ENCODE measurements at regions not wholly inside any gene's neighbourhood (a gene's known extent, or its start where the extent isn't known, plus 50 kb on each side); places are given as distances from the start of the nearest gene placed in this dataset.
"Not testable (repeated sequence)": the region's sequence is repeated elsewhere in the genome, so short reads cannot be mapped to it uniquely, and the experiment has no call there.

DNA sequence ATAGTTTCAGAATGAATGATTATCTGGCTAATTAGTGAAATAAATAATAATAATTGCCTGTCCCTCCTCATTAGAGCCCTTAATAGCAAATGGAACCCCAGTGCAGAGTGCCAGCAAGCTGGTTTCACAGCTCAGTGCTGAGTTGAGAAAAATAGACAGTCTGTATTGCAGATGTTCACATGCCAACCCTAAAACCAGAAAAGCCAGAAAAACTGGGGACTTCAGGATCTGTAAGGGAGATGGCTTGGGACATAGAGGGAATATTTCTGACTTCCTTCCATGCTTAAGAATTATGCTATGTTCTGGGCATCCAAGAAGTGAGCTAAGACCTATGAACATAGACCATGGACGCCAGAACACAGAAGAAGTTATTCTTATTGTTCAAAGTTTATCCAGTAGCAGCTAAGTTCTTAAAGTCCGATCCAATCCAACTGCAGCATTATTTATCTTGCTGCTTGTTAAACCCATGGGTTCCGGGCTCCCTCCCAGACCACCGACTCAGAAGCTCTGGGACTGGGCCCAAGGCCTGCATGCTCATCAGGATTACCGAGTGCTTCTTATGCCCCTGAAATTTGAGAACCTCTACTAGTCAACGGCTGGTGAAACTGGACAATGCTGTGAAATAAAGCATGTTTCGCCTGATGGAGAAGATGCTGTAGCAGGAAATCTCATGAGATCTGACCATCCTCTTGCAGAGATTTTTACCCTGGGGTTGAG lies 158.3 kb downstream of the FOXB1 start:
- Histone ChIP-seq H3K36me3 (ENCODE audit: control insufficient read depth, insufficient read depth, low read length) (no peaks in the 10 kb centered on the region), H3K27ac (ENCODE audit: insufficient read depth, low read depth, low read length, poor library complexity, severe bottlenecking) (no peak overlapping the region), H3K4me3 (ENCODE audit: insufficient read depth, low read depth, low read length) (no peak overlapping the region), H3K4me1 (ENCODE audit: control insufficient read depth, insufficient read depth, low read length) (no peaks in the 10 kb centered on the region), H3K27me3 (ENCODE audit: control insufficient read depth, insufficient read depth, low read length, poor library complexity, severe bottlenecking) (no peaks in the 10 kb centered on the region), H3K9me3 (ENCODE audit: control insufficient read depth, low read length) (no peaks in the 10 kb centered on the region)
- 72 to 76% methylated on average over 7 of the region's 7 CpGs for WGBS, 2 experiments

DNA sequence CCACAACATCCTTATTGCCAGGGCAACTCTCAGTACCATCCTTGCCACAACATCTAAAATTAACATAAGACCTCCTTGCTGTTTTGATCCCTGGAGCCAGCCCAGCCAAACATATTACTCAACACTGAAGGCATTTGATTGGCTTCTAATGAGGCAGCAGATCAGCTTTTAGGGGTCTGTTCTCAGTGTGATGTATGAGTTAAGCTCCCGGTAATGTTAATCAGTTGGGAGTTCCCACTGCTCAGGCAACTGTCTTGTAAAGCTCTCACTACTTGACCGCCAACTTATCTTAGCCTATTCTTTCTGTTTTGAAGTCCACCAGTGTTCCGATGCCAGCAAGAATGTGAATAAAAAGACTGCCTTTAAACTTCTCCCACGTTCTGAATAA lies 158.9 kb downstream of the FOXB1 start:
- no peaks in the 10 kb centered on the region for H3K9me3 ChIP-seq (ENCODE audit: control insufficient read depth, low read length)
- no peaks in the 10 kb centered on the region for H3K4me1 ChIP-seq (ENCODE audit: control insufficient read depth, insufficient read depth, low read length)
- WGBS, 2 experiments: 86% methylated on average over 4 of the region's 4 CpGs
- H3K36me3 ChIP-seq (ENCODE audit: control insufficient read depth, insufficient read depth, low read length): no peaks in the 10 kb centered on the region
- no peaks in the 10 kb centered on the region for H3K27me3 ChIP-seq (ENCODE audit: control insufficient read depth, insufficient read depth, low read length, poor library complexity, severe bottlenecking)
- no peak overlapping the region for H3K27ac ChIP-seq (ENCODE audit: insufficient read depth, low read depth, low read length, poor library complexity, severe bottlenecking)
- H3K4me3 ChIP-seq (ENCODE audit: insufficient read depth, low read depth, low read length): no peak overlapping the region

DNA sequence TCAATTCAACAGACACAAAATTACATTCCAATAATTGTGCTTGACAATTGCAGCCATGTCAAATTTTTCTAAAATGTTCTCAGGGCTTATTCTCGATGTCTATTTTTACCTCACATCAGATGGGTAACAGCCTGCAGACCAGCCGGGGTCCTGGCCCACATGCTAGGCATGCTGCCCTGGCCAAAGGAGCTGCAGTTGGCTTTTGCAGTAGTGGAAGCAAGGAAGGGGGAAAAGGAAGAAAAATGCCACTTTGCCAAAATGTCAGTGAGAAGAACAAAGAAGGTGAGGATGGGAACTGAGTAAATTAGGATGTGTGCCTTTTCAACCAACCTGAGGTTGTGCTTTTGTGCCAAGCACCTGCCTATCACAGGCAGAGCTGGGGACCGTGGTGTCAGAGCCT lies 161.0 kb downstream of the FOXB1 start:
- Histone ChIP-seq H3K27ac (ENCODE audit: insufficient read depth, low read depth, low read length, poor library complexity, severe bottlenecking) (no peak overlapping the region), H3K27me3 (ENCODE audit: control insufficient read depth, insufficient read depth, low read length, poor library complexity, severe bottlenecking) (no peaks in the 10 kb centered on the region), H3K36me3 (ENCODE audit: control insufficient read depth, insufficient read depth, low read length) (no peaks in the 10 kb centered on the region), H3K4me3 (ENCODE audit: insufficient read depth, low read depth, low read length) (no peak overlapping the region), H3K4me1 (ENCODE audit: control insufficient read depth, insufficient read depth, low read length) (no peaks in the 10 kb centered on the region), H3K9me3 (ENCODE audit: control insufficient read depth, low read length) (no peaks in the 10 kb centered on the region)
- WGBS, 2 experiments: 96% methylated on average over 3 of the region's 3 CpGs

DNA sequence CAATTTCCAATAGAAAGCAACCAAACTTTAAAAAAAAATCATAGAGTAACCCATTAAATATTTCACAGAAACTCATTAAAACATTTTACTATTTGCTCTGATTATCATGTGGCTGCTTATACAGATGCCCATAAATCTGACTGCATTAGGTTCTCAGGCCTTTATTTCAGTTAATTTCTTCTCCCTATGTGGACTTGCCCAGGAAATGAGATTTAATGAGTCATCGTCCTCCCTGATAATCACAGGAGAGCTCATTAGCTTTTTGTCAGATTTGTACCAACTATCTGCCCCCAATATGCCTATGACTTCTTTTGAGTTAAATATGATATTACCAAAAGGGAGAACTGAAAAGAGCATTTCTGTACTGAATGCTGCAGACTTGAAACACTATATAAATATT lies 168.0 kb downstream of the FOXB1 start:
- Histone ChIP-seq H3K27ac (ENCODE audit: insufficient read depth, low read depth, low read length, poor library complexity, severe bottlenecking) (no peak overlapping the region), H3K36me3 (ENCODE audit: control insufficient read depth, insufficient read depth, low read length) (no peaks in the 10 kb centered on the region), H3K4me1 (ENCODE audit: control insufficient read depth, insufficient read depth, low read length) (no peaks in the 10 kb centered on the region), H3K9me3 (ENCODE audit: control insufficient read depth, low read length) (no peaks in the 10 kb centered on the region), H3K4me3 (ENCODE audit: insufficient read depth, low read depth, low read length) (no peak overlapping the region), H3K27me3 (ENCODE audit: control insufficient read depth, insufficient read depth, low read length, poor library complexity, severe bottlenecking) (no peaks in the 10 kb centered on the region)
- 93 to 100% methylated on average over 1 of the region's 1 CpG for WGBS, 2 experiments

DNA sequence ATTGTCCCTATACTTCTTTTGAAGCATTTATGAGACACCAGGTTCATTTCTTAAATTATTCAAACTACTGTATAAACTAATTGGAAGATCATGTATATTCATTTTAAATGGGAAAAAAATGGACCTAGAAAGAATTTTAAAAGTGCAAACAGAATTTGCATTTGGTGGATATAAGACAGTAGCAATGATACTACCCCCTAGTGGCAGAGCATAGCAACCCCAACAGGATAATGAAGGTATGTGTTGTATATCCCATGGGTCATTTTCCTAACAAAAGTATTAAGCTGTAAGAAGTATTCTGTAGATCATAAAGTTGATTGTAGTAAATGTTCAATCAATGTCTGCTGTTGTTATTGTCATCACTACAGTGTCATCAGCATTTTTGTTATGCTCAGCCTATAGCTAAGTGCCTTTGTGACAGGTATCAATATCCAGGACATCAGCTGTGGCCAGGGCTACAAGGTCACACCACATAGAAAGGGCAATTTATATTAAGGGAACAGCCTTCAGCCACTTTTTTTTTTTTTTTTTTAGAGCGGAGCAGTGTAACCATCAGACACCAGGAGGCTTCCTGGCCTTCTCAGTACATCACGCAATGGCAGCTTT lies 175.8 kb downstream of the FOXB1 start:
- no peaks in the 10 kb centered on the region for H3K27me3 ChIP-seq (ENCODE audit: control insufficient read depth, insufficient read depth, low read length, poor library complexity, severe bottlenecking)
- no peaks in the 10 kb centered on the region for H3K9me3 ChIP-seq (ENCODE audit: control insufficient read depth, low read length)
- WGBS, 2 experiments: 58 to 61% methylated on average over 2 of the region's 2 CpGs
- H3K4me1 ChIP-seq (ENCODE audit: control insufficient read depth, insufficient read depth, low read length): no peaks in the 10 kb centered on the region
- no peaks in the 10 kb centered on the region for H3K36me3 ChIP-seq (ENCODE audit: control insufficient read depth, insufficient read depth, low read length)
- no peak overlapping the region for H3K4me3 ChIP-seq (ENCODE audit: insufficient read depth, low read depth, low read length)
- H3K27ac ChIP-seq (ENCODE audit: insufficient read depth, low read depth, low read length, poor library complexity, severe bottlenecking): no peak overlapping the region

DNA sequence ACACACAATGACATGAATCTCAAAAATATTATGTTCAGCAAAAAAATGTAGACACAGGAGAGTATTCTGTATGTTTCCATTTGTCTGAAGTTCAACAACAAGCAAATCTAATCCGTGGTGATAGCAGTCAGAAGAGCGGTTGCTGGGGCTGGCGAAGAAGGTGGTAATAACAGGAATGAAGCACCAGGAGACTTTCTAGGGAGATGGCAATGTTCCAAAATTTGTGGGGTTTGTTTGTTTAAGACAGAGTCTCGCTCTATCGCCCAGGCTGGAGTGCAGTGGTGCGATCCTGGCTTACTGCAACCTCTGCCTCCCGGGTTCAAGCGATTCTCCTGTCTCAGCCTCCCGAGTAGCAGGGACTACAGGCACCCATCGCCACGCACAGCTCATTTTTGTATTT lies 177.8 kb downstream of the FOXB1 start:
- WGBS, 2 experiments: 94 to 96% methylated on average over 11 of the region's 11 CpGs
- not testable (repeated sequence) for H3K4me1 ChIP-seq (ENCODE audit: control insufficient read depth, insufficient read depth, low read length); H3K27ac ChIP-seq (ENCODE audit: insufficient read depth, low read depth, low read length, poor library complexity, severe bottlenecking); H3K4me3 ChIP-seq (ENCODE audit: insufficient read depth, low read depth, low read length); H3K36me3 ChIP-seq (ENCODE audit: control insufficient read depth, insufficient read depth, low read length); H3K9me3 ChIP-seq (ENCODE audit: control insufficient read depth, low read length); H3K27me3 ChIP-seq (ENCODE audit: control insufficient read depth, insufficient read depth, low read length, poor library complexity, severe bottlenecking)

DNA sequence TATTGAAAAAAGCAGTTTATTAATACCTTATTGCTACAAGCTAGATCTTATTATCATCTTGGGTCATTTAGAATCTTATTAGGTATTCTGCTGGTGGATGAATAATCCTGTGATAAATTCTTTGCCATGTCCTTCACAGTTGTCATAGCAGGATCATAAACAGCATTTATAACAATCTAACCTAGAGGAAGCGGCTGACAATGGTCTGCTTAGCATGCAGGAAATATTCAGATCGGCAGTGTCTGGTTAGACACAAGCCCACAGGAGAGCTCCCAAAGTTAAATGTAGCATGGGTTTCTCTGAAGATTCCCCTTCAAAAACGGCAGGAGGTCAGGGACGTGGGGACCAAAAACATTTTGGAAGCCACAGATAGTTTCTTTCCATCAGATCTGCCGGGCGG lies 179.3 kb downstream of the FOXB1 start:
- no peaks in the 10 kb centered on the region for H3K27me3 ChIP-seq (ENCODE audit: control insufficient read depth, insufficient read depth, low read length, poor library complexity, severe bottlenecking)
- H3K36me3 ChIP-seq (ENCODE audit: control insufficient read depth, insufficient read depth, low read length): no peaks in the 10 kb centered on the region
- 89 to 90% methylated on average over 6 of the region's 6 CpGs for WGBS, 2 experiments
- no peaks in the 10 kb centered on the region for H3K9me3 ChIP-seq (ENCODE audit: control insufficient read depth, low read length)
- no peaks in the 10 kb centered on the region for H3K4me1 ChIP-seq (ENCODE audit: control insufficient read depth, insufficient read depth, low read length)
- no peak overlapping the region for H3K4me3 ChIP-seq (ENCODE audit: insufficient read depth, low read depth, low read length)
- H3K27ac ChIP-seq (ENCODE audit: insufficient read depth, low read depth, low read length, poor library complexity, severe bottlenecking): no peak overlapping the region

DNA sequence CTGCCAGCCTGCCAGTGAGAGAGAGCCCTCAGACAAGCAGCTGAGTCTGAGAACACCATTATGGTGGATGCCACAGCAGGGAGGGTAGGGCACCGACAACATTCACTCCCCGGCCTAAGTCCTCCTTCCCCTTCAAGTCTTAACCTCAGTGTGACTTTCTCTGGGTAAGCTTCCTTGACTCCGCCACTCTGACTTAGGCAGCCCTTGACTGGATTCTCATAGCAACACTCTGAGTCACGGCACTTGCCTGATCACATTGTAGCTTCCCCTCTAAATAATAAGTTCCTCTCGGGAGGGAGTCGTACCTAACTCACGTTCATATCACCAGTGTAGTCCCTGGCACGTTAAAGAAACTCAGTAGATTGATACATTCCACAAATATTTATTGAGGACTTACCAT lies 180.5 kb downstream of the FOXB1 start:
- no peak overlapping the region for H3K27ac ChIP-seq (ENCODE audit: insufficient read depth, low read depth, low read length, poor library complexity, severe bottlenecking)
- no peaks in the 10 kb centered on the region for H3K4me1 ChIP-seq (ENCODE audit: control insufficient read depth, insufficient read depth, low read length)
- WGBS, 2 experiments: 77 to 82% methylated on average over 7 to 8 of the region's 8 CpGs
- H3K4me3 ChIP-seq (ENCODE audit: insufficient read depth, low read depth, low read length): no peak overlapping the region
- no peaks in the 10 kb centered on the region for H3K27me3 ChIP-seq (ENCODE audit: control insufficient read depth, insufficient read depth, low read length, poor library complexity, severe bottlenecking)
- H3K36me3 ChIP-seq (ENCODE audit: control insufficient read depth, insufficient read depth, low read length): no peaks in the 10 kb centered on the region
- H3K9me3 ChIP-seq (ENCODE audit: control insufficient read depth, low read length): no peaks in the 10 kb centered on the region

DNA sequence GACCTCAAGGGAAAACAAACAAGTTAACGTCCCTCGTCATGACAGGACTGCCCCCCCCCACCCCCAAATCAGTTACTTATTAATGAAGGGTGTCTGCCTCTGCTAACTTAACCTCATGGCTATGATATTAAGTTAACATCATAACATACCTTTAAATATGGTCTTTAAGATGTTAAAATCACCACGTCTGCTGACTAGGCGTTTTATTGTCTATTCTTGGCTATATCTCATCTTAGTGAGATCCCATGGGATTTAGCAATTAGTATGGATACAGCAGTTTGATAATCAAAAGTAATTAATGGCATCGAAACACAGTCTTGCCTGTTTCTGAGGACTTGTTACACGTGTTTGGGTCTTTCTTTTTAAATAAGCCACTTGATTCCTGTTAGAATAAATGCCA lies 186.9 kb downstream of the FOXB1 start:
- no peaks in the 10 kb centered on the region for H3K4me1 ChIP-seq (ENCODE audit: control insufficient read depth, insufficient read depth, low read length)
- H3K27me3 ChIP-seq (ENCODE audit: control insufficient read depth, insufficient read depth, low read length, poor library complexity, severe bottlenecking): no peaks in the 10 kb centered on the region
- H3K27ac ChIP-seq (ENCODE audit: insufficient read depth, low read depth, low read length, poor library complexity, severe bottlenecking): no peak overlapping the region
- no peak overlapping the region for H3K4me3 ChIP-seq (ENCODE audit: insufficient read depth, low read depth, low read length)
- no peaks in the 10 kb centered on the region for H3K9me3 ChIP-seq (ENCODE audit: control insufficient read depth, low read length)
- no peaks in the 10 kb centered on the region for H3K36me3 ChIP-seq (ENCODE audit: control insufficient read depth, insufficient read depth, low read length)
- WGBS, 2 experiments: 88 to 93% methylated on average over 4 to 6 of the region's 6 CpGs

DNA sequence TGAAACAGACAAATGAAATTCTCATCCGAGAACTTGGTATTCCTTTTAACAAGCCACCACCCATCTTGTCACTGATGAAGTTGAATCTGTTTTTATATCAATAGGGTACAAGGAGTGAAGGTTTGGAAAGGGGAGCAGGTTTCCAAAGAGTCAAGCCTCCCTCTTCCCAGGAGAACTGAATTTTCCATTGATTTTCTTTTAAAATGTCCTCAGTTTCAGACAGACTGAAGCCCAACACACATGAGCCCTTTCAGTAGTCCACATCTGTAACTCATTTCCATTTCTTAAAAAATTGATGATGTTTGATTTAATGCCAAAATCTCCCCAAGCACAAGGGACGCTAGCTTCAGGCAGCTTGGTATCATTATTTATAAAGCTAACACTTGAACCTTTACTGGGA lies 187.7 kb downstream of the FOXB1 start:
- Histone ChIP-seq H3K4me1 (ENCODE audit: control insufficient read depth, insufficient read depth, low read length) (no peaks in the 10 kb centered on the region), H3K27me3 (ENCODE audit: control insufficient read depth, insufficient read depth, low read length, poor library complexity, severe bottlenecking) (no peaks in the 10 kb centered on the region), H3K27ac (ENCODE audit: insufficient read depth, low read depth, low read length, poor library complexity, severe bottlenecking) (no peak overlapping the region), H3K36me3 (ENCODE audit: control insufficient read depth, insufficient read depth, low read length) (no peaks in the 10 kb centered on the region), H3K9me3 (ENCODE audit: control insufficient read depth, low read length) (no peaks in the 10 kb centered on the region), H3K4me3 (ENCODE audit: insufficient read depth, low read depth, low read length) (no peak overlapping the region)
- WGBS, 2 experiments: 92 to 97% methylated on average over 2 of the region's 2 CpGs
